Gastroesophageal sphincter (tissue), 3 donors: ENCODE measurements at regions not wholly inside any gene's neighbourhood (a gene's known extent, or its start where the extent isn't known, plus 50 kb on each side); places are given as distances from the start of the nearest gene placed in this dataset.

Experiments used
- EP300 ChIP-seq: sonication (generic); formaldehyde crosslinking; IDR thresholded peaks from one replicate; pipeline ENCODE4 v1.6.1; 2017; ENCODE audit warnings: antibody characterized with exemption, mild to moderate bottlenecking
- POLR2A ChIP-seq, 2 donors: fragments of 450-650 bp; IDR thresholded peaks; one replicate each; pipeline ENCODE4 v1.6.1; 2017; ENCODE audit warnings: antibody characterized with exemption in 2 of 2, mild to moderate bottlenecking in 2 of 2, moderate library complexity in 1 of 2
- TF ChIP-seq, protein P1 (sequence below), 4 experiments: fragments of 200-600 bp in 2 of 4; fragments of 450-650 bp in 2 of 4; sonication (generic) in 1 of 4; IDR thresholded peaks; one replicate each; pipeline ENCODE4 v1.5.1; 2017 to 2019; ENCODE audit warnings: antibody characterized with exemption in 4 of 4, mild to moderate bottlenecking in 2 of 4, moderate library complexity in 2 of 4

DNA sequence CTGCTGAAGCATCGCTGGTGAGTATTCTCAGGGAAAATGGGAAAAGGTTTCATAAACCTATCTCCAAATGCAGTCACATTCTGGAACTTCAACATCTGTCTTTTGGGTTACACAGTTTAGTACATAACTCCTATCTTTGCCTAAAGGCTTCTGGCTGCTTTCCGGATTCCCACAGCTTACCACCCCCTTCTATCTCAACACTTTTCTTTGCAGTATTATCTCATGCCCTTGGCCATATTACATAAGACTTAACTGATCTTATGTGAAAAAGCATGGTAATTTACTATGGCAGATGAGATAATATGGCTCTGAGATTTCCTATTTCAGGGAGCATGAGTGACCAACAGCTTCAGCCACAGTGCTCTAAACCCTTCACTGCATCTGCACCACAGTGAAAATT lies 369.3 kb upstream of the LINC00305 start:
- TF ChIP-seq EP300 (no peak), POLR2A (IDR thresholded peaks at IDR 0.05) (no peak)
- TF ChIP-seq, protein P1, sequence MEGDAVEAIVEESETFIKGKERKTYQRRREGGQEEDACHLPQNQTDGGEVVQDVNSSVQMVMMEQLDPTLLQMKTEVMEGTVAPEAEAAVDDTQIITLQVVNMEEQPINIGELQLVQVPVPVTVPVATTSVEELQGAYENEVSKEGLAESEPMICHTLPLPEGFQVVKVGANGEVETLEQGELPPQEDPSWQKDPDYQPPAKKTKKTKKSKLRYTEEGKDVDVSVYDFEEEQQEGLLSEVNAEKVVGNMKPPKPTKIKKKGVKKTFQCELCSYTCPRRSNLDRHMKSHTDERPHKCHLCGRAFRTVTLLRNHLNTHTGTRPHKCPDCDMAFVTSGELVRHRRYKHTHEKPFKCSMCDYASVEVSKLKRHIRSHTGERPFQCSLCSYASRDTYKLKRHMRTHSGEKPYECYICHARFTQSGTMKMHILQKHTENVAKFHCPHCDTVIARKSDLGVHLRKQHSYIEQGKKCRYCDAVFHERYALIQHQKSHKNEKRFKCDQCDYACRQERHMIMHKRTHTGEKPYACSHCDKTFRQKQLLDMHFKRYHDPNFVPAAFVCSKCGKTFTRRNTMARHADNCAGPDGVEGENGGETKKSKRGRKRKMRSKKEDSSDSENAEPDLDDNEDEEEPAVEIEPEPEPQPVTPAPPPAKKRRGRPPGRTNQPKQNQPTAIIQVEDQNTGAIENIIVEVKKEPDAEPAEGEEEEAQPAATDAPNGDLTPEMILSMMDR (IDR thresholded peaks at IDR 0.05), result no peak
